GM12878 (cell line): ENCODE measurements at regions not wholly inside any gene's neighbourhood (a gene's known extent, or its start where the extent isn't known, plus 50 kb on each side); places are given as distances from the start of the nearest gene placed in this dataset.

Experiments
- ATAC-seq: fragments of 200-7000 bp; cut with Tn5 transposase; 3 replicates; pipeline ENCODE4 v1.9.1; 2020; ENCODE audit warnings: mild to moderate bottlenecking, moderate library complexity
- BruUV-seq: library from RNA; stranded (reverse); fragments of 400-500 nt; replicated peaks from 2 replicates; lab custom pipeline; 2021; lab: Mats Ljungman, UMichigan
- CTCF ChIA-PET: fragments of 300-600 bp; sonication (Branson Sonifier 250); formaldehyde crosslinking; extraction: SDS; loops from one replicate; lab custom pipeline; 2021; ENCODE audit warnings: inconsistent platforms; lab: Yijun Ruan, JAX
- POLR2A ChIA-PET: fragments of 350-600 bp; formaldehyde crosslinking; extraction: SDS; loops from one replicate; lab custom pipeline; 2021; ENCODE audit warnings: inconsistent platforms; lab: Charles Lee
- RAD21 ChIA-PET: fragments of 300-600 bp; sonication (Branson Sonifier 250); formaldehyde crosslinking; loops from one replicate; lab custom pipeline; 2023; ENCODE audit warnings: antibody characterized with exemption; ENCODE audit not compliant: unreplicated experiment; lab: Charles Lee
- SMC1A ChIA-PET: fragments of 300-600 bp; sonication (Branson Sonifier 250); formaldehyde crosslinking; loops from one replicate; lab custom pipeline; 2023; ENCODE audit not compliant: unreplicated experiment, uncharacterized antibody; lab: Charles Lee
- DNase-seq: peaks from one replicate; pipeline ENCODE4 v3.0.0-alpha.2; 2011; ENCODE audit warnings: low read depth, low spot score
- FAIRE-seq: peaks from 3 replicates; lab custom pipeline; 2011; peaks lifted over from hg19 to GRCh38; lab: Jason Lieb, UNC
- H2AFZ ChIP-seq: 2 replicates; pipeline ENCODE4 v1.6.0; 2011; ENCODE audit warnings: low read depth, low read length, control low read depth; ENCODE audit not compliant: control insufficient read depth
- H3K27ac ChIP-seq: 2 replicates; pipeline ENCODE4 v1.5.1; 2011; ENCODE audit warnings: control low read depth; ENCODE audit not compliant: control insufficient read depth, insufficient read depth
- H3K27me3 ChIP-seq, 2 experiments: replicated peaks in 1 of 2; 2 replicates each; pipeline versions ENCODE4 v1.6.0 to v1.6.1; 2011; ENCODE audit warnings: low read length in 1 of 2; ENCODE audit not compliant: control insufficient read depth in 2 of 2, insufficient read depth in 2 of 2
- H3K36me3 ChIP-seq, 2 experiments: 2 replicates each; pipeline ENCODE4 v1.5.1; 2011; ENCODE audit warnings: low read length in 1 of 2; ENCODE audit not compliant: control insufficient read depth in 2 of 2, insufficient read depth in 2 of 2
- H3K4me1 ChIP-seq: 2 replicates; pipeline ENCODE4 v1.6.1; 2011; ENCODE audit warnings: mild to moderate bottlenecking, low read length, moderate library complexity, mixed read lengths; ENCODE audit not compliant: control insufficient read depth, insufficient read depth
- H3K4me2 ChIP-seq: 2 replicates; pipeline ENCODE4 v1.6.0; 2011; ENCODE audit warnings: control low read depth; ENCODE audit not compliant: control insufficient read depth, insufficient read depth
- H3K4me3 ChIP-seq: fragments of 200-600 bp; sonication (generic); 2 replicates; pipeline ENCODE4 v1.5.1; 2016
- H3K79me2 ChIP-seq: 2 replicates; pipeline ENCODE4 v1.6.0; 2011; ENCODE audit warnings: low read length; ENCODE audit not compliant: control insufficient read depth, insufficient read depth
- H3K9ac ChIP-seq: 2 replicates; pipeline ENCODE4 v1.8.0; 2011; ENCODE audit warnings: low read length, control low read depth, mixed read lengths; ENCODE audit not compliant: control insufficient read depth, insufficient read depth
- H3K9me3 ChIP-seq: replicated peaks from 3 replicates; pipeline ENCODE4 v1.5.1; 2011; ENCODE audit warnings: mild to moderate bottlenecking, low read length; ENCODE audit not compliant: control insufficient read depth, insufficient read depth
- H4K20me1 ChIP-seq: 2 replicates; pipeline ENCODE4 v1.6.0; 2011; ENCODE audit not compliant: control insufficient read depth, insufficient read depth
- BMI1 ChIP-seq: fragments of 450-650 bp; IDR thresholded peaks from 2 replicates; pipeline ENCODE4 v1.6.1; 2016; ENCODE audit warnings: mild to moderate bottlenecking, moderate library complexity, borderline replicate concordance
- TCF7 ChIP-seq: IDR thresholded peaks from 2 replicates; pipeline ENCODE4 v1.6.1; 2014; ENCODE audit warnings: antibody characterized with exemption, borderline replicate concordance
- ZNF592 ChIP-seq: fragments of 450-650 bp; IDR thresholded peaks from 2 replicates; pipeline ENCODE4 v1.6.1; 2017; ENCODE audit warnings: mild to moderate bottlenecking, moderate library complexity
- WGBS: methylation state at CpG from one replicate; pipeline ENCODE4 v1.1.6; 2016; ENCODE audit warnings: low lambda C conversion rate; ENCODE audit not compliant: insufficient replicate concordance, insufficient coverage; ENCODE audit errors: missing lambda C conversion rate; 5-methylcytosine and 5-hydroxymethylcytosine counted together
- in situ Hi-C: fragments of 300-500 bp; cut with MboI; formaldehyde crosslinking; loops from 9 replicates; pipeline ENCODE4 v1.14.3; 2018; ENCODE audit warnings: mixed read lengths
- intact Hi-C: fragments of 100-400 bp; cut with micrococcal nuclease; formaldehyde crosslinking; loops from one replicate; pipeline ENCODE4 v1.14.2; 2022; ENCODE audit not compliant: unreplicated experiment

- H3K27me3 ChIP-seq, result no peaks in the 10 kb centered on the region
- intact Hi-C loops (no loop called here), in situ Hi-C loops (no loop called here)
- no peaks in the 10 kb centered on the region for H3K36me3 ChIP-seq
- POLR2A ChIA-PET, result no interaction called here
- CTCF ChIA-PET, result no interaction called here
- no peak overlapping the region for H3K9ac ChIP-seq
- no peak for DNase-seq
- no peak for ATAC-seq
- no peak overlapping the region for H3K4me2 ChIP-seq
- no peaks in the 10 kb centered on the region for H3K9me3 ChIP-seq
- no peak for FAIRE-seq
- no peaks in the 10 kb centered on the region for H3K4me1 ChIP-seq
- no TSS peak for BruUV-seq
- WGBS, result 41% methylated on average over 5 of the region's 5 CpGs
- no peaks in the 10 kb centered on the region for H4K20me1 ChIP-seq
- SMC1A ChIA-PET, result interaction anchor here (0.7 kb wide), 1 partner anchor 14 kb away, joined by 3 read pairs; no protein-coding TSS in a partner anchor
- H2AFZ ChIP-seq, result no peak overlapping the region
- TF ChIP-seq BMI1 (no peak), TCF7 (no peak), ZNF592 (no peak)
- RAD21 ChIA-PET, result no interaction called here
- no peaks in the 10 kb centered on the region for H3K79me2 ChIP-seq
- no peak overlapping the region for H3K27ac ChIP-seq
- no peak overlapping the region for H3K4me3 ChIP-seq
Measured at GRCh38 chr10:94083662-94084265, 90.0 kb downstream of the PLCE1 start.
